SU-DHL-6 (cell line): ENCODE measurements at regions not wholly inside any gene's neighbourhood (a gene's known extent, or its start where the extent isn't known, plus 50 kb on each side); places are given as distances from the start of the nearest gene placed in this dataset.

ENCODE experiments used
- CTCF ChIP-seq: fragments of 200-600 bp; sonication (generic); IDR thresholded peaks from one replicate; pipeline ENCODE4 v1.5.1; 2017; ENCODE audit warnings: antibody characterized with exemption, mild to moderate bottlenecking, low read length, moderate library complexity; ENCODE audit not compliant: insufficient read depth, poor library complexity, severe bottlenecking
- EZH2phosphoT487 ChIP-seq: fragments of 200-600 bp; sonication (generic), shearing (Covaris generic); conservative IDR thresholded peaks from 2 replicates; pipeline ENCODE4 v1.6.1; 2018; ENCODE audit warnings: mild to moderate bottlenecking, antibody characterized with exemption, low read length, moderate library complexity, mixed read lengths

- no peak for TF ChIP-seq CTCF
- no peak for TF ChIP-seq EZH2phosphoT487
Measured at GRCh38 chr9:28270156-28270555, 696.9 kb upstream of the C9orf72 start.
